Mesothelial cell of epicardium (in vitro differentiated cells): ENCODE measurements at regions not wholly inside any gene's neighbourhood (a gene's known extent, or its start where the extent isn't known, plus 50 kb on each side); places are given as distances from the start of the nearest gene placed in this dataset.

Source experiments
- DNase-seq, 2 experiments: peaks; one replicate each; pipeline ENCODE4 v3.0.0; 2021; ENCODE audit warnings: low spot score in 2 of 2; ENCODE audit not compliant: unreplicated experiment in 2 of 2
- H3K27ac Mint-ChIP-seq: 2 replicates; pipeline ENCODE4 v1.8.0; 2021; ENCODE audit warnings: mixed read lengths
- H3K27me3 Mint-ChIP-seq: 2 replicates; pipeline ENCODE4 v1.8.0; 2021; ENCODE audit warnings: low read depth, mixed read lengths
- H3K36me3 Mint-ChIP-seq: 2 replicates; pipeline ENCODE4 v1.8.0; 2021; ENCODE audit warnings: mixed read lengths
- H3K4me1 Mint-ChIP-seq: 2 replicates; pipeline ENCODE4 v1.8.0; 2021; ENCODE audit warnings: mixed read lengths
- H3K4me3 Mint-ChIP-seq: 2 replicates; pipeline ENCODE4 v1.8.0; 2021; ENCODE audit warnings: mild to moderate bottlenecking, moderate library complexity, mixed read lengths
- H3K9me3 Mint-ChIP-seq: 2 replicates; pipeline ENCODE4 v1.8.0; 2021; ENCODE audit warnings: mixed read lengths
- TF ChIP-seq, protein P1 (sequence below): fragments of 200-600 bp; sonication (generic); IDR thresholded peaks from one replicate; pipeline ENCODE4 v1.5.0; 2021; ENCODE audit warnings: antibody characterized with exemption; ENCODE audit not compliant: unreplicated experiment

DNA sequence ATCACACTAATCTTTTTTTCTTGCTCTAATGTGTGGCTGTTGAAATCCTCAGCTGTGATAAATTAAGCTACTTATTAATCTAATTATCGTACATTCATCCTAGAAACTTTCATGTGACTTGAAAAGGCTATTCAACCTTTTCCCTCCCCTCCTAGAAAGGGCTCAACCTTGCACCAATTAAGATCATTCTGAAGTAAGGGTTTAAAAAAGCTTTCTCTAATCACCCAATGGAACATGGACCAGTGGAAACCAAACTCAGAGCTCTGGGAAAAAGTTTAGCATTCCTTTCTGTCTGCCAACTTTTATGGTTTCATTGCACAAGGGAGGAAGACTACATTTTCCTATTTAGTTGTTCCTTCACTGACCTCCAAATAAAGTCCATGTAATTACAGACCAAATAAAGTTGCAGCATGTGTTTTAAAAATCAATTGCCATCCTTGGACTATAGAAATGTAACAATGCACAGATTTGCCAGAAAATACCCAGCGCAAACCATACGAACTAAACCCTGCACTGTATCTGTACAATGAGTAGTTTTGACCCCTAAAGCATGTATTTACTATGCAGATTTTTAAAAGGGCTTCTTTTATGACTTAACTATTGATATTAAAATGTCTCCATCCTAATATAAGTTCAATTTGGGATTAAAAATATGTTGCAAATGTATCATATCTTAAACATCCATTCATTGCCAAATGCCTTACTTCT lies 142.6 kb upstream of the OTX2 start:
- H3K36me3 Mint-ChIP-seq, result no peaks in the 10 kb centered on the region
- H3K27me3 Mint-ChIP-seq, result no peaks in the 10 kb centered on the region
- TF ChIP-seq, protein P1, sequence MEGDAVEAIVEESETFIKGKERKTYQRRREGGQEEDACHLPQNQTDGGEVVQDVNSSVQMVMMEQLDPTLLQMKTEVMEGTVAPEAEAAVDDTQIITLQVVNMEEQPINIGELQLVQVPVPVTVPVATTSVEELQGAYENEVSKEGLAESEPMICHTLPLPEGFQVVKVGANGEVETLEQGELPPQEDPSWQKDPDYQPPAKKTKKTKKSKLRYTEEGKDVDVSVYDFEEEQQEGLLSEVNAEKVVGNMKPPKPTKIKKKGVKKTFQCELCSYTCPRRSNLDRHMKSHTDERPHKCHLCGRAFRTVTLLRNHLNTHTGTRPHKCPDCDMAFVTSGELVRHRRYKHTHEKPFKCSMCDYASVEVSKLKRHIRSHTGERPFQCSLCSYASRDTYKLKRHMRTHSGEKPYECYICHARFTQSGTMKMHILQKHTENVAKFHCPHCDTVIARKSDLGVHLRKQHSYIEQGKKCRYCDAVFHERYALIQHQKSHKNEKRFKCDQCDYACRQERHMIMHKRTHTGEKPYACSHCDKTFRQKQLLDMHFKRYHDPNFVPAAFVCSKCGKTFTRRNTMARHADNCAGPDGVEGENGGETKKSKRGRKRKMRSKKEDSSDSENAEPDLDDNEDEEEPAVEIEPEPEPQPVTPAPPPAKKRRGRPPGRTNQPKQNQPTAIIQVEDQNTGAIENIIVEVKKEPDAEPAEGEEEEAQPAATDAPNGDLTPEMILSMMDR, result no peak
- peaks cover 34% of the 10 kb centered on the region for H3K4me1 Mint-ChIP-seq
- DNase-seq, result no peak
- H3K4me3 Mint-ChIP-seq, result no peak overlapping the region
- H3K27ac Mint-ChIP-seq, result no peak overlapping the region
- H3K9me3 Mint-ChIP-seq, result no peaks in the 10 kb centered on the region

DNA sequence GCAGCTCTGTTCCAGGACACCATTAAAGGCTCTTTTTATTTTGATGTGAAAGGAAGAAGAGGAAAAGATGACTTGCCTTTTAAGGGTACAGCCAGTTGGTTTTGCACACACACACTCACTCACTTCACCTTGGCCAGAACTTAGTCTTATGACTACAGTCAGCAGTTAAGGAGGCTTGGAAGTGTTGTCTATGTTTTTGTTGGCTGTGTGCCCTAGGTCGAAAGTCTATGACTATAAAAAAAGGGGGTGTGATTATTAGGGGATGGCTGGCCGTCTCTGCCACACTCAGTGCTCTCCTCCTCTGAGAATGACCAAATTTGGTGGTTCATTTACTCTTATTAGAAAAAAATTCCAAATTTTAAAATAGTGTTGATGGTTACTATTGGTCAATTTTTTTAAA lies 139.5 kb upstream of the OTX2 start:
- no peak for DNase-seq
- TF ChIP-seq, protein P1, result no peak
- Mint-ChIP-seq H3K4me3 (no peak overlapping the region), H3K27me3 (peaks cover 7% of the 10 kb centered on the region), H3K36me3 (no peaks in the 10 kb centered on the region), H3K9me3 (no peaks in the 10 kb centered on the region), H3K4me1 (peaks cover 34% of the 10 kb centered on the region), H3K27ac (no peak overlapping the region)

DNA sequence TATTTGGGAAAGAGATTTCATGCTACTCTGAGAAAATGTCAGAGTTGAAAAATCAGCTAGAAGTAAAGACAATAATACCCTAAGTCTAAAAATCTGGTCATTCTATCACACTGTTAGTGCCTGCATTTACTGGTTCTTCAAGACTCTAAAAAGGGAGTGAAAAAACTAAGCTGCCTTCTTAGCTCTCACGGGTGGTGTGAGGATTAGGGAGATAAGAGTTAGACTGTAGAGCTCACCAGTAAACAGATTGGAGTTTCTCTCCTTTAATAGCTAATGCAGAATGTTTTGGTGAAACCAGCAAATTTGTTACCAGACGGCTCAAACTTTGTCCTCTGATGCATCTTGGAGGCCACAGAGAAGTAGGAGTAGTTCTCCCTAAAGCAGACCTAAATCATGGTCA lies 135.0 kb upstream of the OTX2 start:
- peaks cover 6% of the 10 kb centered on the region for H3K9me3 Mint-ChIP-seq
- peaks cover 7% of the 10 kb centered on the region for H3K27me3 Mint-ChIP-seq
- no peak for DNase-seq
- H3K4me3 Mint-ChIP-seq, result no peak overlapping the region
- no peak overlapping the region for H3K27ac Mint-ChIP-seq
- H3K36me3 Mint-ChIP-seq, result no peaks in the 10 kb centered on the region
- H3K4me1 Mint-ChIP-seq, result peaks cover 7% of the 10 kb centered on the region
- TF ChIP-seq, protein P1, result no peak

DNA sequence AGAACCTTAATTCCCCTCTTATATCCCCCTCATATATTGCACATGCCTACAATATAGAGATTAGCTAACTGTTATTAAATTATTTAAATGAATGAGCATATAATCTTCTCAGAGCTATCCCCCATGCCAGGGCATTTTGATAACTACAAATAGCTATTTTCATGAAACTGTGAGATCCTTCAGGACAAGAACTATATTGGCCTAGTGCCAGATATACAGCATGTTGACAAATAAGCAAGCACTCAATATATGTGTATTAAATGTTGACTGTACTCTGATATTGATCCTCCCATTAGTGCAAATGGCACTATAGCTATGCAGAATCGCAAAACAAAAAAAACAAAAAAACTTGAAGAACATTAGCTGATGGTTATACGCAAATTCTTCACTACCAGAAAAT lies 134.1 kb upstream of the OTX2 start:
- TF ChIP-seq, protein P1, result no peak
- peaks cover 2% of the 10 kb centered on the region for H3K4me1 Mint-ChIP-seq
- DNase-seq, result no peak

DNA sequence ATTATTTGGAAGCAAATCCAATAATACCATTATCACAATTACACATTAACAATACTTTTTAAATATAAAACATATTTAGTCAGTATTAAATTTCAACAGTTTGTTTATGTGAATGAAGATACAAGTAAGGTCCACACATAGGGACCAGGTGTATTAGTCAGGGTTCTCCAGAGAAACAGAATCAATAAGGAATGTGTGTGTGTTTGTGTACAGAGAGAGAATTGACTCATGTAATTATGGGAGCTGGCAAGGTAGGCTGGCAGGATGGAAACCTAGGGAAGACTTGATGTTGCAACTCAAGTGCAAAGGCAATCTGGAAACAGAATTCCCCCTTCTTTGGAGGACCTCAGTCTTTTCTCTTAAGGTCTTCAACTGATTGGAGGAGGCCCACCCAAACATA lies 123.2 kb upstream of the OTX2 start:
- Mint-ChIP-seq H3K27ac (no peak overlapping the region), H3K27me3 (peaks cover 7% of the 10 kb centered on the region), H3K9me3 (no peaks in the 10 kb centered on the region), H3K4me1 (no peaks in the 10 kb centered on the region), H3K4me3 (no peak overlapping the region), H3K36me3 (no peaks in the 10 kb centered on the region)
- TF ChIP-seq, protein P1, result no peak
- DNase-seq, result no peak

More for the DNA sequence above, 134.1 kb upstream of the OTX2 start:
- Mint-ChIP-seq H3K4me3 (no peak overlapping the region), H3K9me3 (peaks cover 11% of the 10 kb centered on the region), H3K36me3 (no peaks in the 10 kb centered on the region), H3K27ac (no peak overlapping the region), H3K27me3 (peaks cover 7% of the 10 kb centered on the region)
